Activated naive CD8-positive, alpha-beta T cell treated with anti-CD3 and anti-CD28 coated beads for 36 hours (primary cell): ENCODE measurements at regions not wholly inside any gene's neighbourhood (a gene's known extent, or its start where the extent isn't known, plus 50 kb on each side); places are given as distances from the start of the nearest gene placed in this dataset.

Source experiments
- DNase-seq: peaks from one replicate; pipeline ENCODE4 v3.0.0; 2021
- H3K27ac Mint-ChIP-seq: one replicate; pipeline ENCODE4 v1.8.0; 2022; ENCODE audit warnings: mild to moderate bottlenecking, moderate library complexity, mixed read lengths
- H3K27me3 Mint-ChIP-seq: one replicate; pipeline ENCODE4 v1.8.0; 2022; ENCODE audit warnings: mild to moderate bottlenecking, mixed read lengths
- H3K36me3 Mint-ChIP-seq: one replicate; pipeline ENCODE4 v1.8.0; 2021; ENCODE audit warnings: mild to moderate bottlenecking, mixed read lengths
- H3K4me1 Mint-ChIP-seq: one replicate; pipeline ENCODE4 v1.8.0; 2021; ENCODE audit warnings: mixed read lengths
- H3K4me3 Mint-ChIP-seq: one replicate; pipeline ENCODE4 v1.8.0; 2022; ENCODE audit warnings: mild to moderate bottlenecking, moderate library complexity, mixed read lengths
- H3K9me3 Mint-ChIP-seq: one replicate; pipeline ENCODE4 v1.8.0; 2022; ENCODE audit warnings: mixed read lengths

DNA sequence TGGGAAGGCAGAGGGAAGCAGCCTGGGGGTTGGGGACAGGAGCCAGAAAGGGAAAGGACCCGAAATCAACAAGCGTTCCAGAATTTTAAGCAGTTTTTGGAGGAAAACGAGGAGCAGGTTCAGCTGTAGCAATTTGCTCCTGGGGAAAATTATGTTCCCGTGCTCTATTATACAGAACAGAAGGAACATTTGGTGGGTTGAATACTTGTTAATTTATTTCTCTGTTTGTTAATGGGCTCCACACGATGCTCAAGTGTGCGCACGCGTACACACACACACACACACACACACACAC, 149.2 kb upstream of the LINGO1 start:
- H3K27ac Mint-ChIP-seq: no peak overlapping the region
- H3K4me3 Mint-ChIP-seq: no peak overlapping the region
- H3K9me3 Mint-ChIP-seq: peaks cover 3% of the 10 kb centered on the region
- no peaks in the 10 kb centered on the region for H3K36me3 Mint-ChIP-seq
- no peak for DNase-seq
- H3K27me3 Mint-ChIP-seq: peaks cover 4% of the 10 kb centered on the region
- H3K4me1 Mint-ChIP-seq: no peaks in the 10 kb centered on the region

DNA sequence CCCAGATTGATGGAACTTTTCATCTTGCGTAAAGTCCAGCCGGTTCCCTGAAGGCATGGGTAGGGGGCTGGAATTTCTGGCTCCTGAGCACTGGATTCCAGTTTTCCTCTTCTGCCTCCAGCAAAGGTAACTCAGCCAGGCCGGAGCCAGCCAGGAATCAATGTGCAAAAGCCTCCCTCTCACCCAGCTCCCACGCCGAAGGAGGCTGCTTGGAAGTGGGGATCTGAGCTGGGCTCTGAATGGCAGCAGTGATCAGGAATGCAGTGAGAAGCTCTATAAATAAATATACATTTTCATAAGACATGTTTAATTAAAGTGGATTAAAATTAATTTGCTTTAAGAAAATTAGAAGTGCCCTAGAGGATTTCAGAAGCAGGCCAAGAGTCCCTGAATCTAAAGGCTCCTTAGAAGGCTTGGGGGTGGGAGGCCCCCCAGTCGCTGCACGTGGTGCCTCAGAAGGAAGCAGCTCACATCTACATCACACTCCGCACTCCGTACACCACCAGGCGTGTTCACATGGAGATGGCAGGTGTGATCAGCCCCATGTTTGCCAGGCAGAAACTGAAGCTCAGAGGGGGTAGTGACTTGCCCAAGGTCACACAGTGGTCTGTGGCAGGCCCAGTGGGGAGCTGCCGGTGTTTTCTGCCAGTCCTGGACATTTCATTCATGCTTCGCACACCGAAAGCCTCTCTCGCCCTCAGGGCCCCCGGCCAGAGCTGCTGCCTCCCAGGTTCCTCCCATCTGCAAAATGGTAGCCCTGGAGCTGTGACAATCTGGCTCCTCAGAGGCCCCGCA, 148.6 kb upstream of the LINGO1 start:
- Mint-ChIP-seq H3K4me3 (no peak overlapping the region), H3K27ac (no peak overlapping the region), H3K9me3 (peaks cover 3% of the 10 kb centered on the region), H3K4me1 (no peaks in the 10 kb centered on the region), H3K27me3 (peaks cover 4% of the 10 kb centered on the region), H3K36me3 (no peaks in the 10 kb centered on the region)
- DNase-seq: no peak

DNA sequence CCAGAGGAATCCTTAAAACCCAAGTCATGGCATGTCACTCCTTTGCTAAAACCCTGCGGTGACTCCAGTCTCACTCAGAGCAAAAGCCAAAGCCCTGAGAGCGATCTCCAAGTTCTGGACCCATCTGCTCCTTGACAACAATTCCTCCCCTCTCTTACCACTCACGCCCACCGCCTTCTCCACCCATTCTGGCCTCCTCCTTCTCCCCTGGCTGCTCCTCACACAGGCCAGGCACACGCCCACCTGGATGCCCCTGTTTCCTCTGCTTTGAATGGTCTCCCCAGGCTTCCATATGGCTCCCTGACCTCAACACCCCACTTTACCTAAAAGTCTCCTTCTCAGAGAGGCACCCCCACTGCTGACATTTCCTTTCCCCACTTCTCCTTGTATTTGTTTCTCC, 146.1 kb upstream of the LINGO1 start:
- Mint-ChIP-seq H3K27ac (no peak overlapping the region), H3K36me3 (no peaks in the 10 kb centered on the region), H3K27me3 (no peaks in the 10 kb centered on the region), H3K4me1 (no peaks in the 10 kb centered on the region), H3K4me3 (no peak overlapping the region), H3K9me3 (peaks cover 3% of the 10 kb centered on the region)
- DNase-seq: no peak

DNA sequence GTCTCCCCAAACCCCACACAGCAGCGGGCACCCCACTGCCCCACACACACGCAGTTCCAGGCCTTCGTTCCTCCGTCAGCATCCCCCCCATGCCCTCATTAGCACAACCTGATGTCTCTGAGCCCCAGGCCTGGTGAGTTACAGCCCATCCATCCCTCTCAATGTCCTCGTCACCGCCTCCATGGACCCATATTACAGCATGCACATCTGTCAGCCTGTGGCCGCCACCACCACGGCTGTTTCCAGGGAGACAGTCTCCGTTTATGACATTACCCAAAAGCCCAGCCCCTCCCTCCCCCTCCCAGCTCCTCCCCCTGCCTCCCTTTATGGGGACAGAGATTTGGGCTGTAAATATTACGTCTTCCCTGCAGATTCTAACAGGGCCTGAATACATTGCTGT, 143.1 kb upstream of the LINGO1 start:
- DNase-seq: no peak
- Mint-ChIP-seq H3K27me3 (no peaks in the 10 kb centered on the region), H3K4me1 (no peaks in the 10 kb centered on the region), H3K4me3 (no peak overlapping the region), H3K9me3 (peaks cover 3% of the 10 kb centered on the region), H3K36me3 (no peaks in the 10 kb centered on the region), H3K27ac (no peak overlapping the region)

DNA sequence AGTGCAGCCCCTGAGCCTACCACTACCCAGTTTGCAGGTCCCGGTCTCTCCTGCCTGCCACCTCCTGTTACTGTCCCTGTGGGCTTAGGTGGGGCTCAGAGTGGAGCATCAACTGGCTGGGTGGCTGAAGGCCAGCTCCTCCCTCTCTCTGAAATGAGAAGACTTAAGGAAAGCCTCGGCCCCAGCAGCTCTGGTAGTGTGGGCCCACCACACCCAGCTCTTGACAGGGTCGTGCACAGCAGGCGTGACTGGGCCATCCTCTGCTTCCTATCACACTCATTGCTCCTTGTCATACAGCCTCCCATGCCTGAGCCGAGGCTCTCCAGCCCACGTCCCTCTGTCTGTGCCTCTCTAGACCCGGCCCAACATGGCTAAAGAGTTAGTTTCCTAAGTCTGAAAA, 142.7 kb upstream of the LINGO1 start:
- Mint-ChIP-seq H3K27ac (no peak overlapping the region), H3K9me3 (no peaks in the 10 kb centered on the region), H3K4me3 (no peak overlapping the region), H3K4me1 (no peaks in the 10 kb centered on the region), H3K27me3 (no peaks in the 10 kb centered on the region), H3K36me3 (no peaks in the 10 kb centered on the region)
- DNase-seq: no peak

DNA sequence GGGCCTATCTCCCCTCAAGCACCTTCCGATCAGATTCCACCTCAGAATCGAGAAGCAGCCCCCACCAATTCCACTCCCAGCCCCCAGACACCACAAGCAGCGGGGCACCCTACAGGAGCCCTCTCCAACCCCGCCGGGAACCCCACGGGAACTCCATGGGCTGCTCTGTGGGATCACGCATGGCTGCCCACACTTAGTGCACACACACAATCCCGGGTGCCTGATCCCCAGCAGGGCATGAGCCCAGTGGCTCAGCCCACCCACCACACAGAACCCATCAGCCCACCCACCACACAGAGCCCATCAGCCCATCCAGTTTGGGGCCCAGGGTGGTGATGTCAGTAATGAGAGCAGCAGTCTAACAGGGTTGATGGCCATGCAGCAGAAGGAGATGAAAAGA, 141.6 kb upstream of the LINGO1 start:
- Mint-ChIP-seq H3K36me3 (no peaks in the 10 kb centered on the region), H3K27me3 (no peaks in the 10 kb centered on the region), H3K9me3 (no peaks in the 10 kb centered on the region), H3K4me1 (no peaks in the 10 kb centered on the region), H3K4me3 (no peak overlapping the region), H3K27ac (no peak overlapping the region)
- DNase-seq: no peak

DNA sequence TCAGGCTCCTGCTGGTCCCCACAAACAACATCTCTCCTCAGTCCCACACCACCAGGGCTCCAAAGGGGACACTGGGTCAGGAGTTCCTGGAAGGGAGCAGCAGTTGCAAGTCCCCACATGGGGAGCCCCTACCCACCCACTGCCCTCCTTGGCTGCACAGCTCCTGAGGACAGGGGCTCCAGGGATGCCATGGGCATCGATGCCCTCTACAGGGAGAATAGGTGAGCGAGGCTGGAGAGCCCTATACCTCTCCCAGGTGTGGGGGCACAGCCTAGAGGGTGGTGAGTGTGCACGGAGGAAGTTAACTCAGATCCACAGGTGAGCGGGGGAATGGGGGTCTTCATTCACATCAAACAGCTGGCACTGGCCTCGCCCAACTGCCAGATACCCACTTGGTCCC, 141.2 kb upstream of the LINGO1 start:
- DNase-seq: no peak
- Mint-ChIP-seq H3K27ac (no peak overlapping the region), H3K4me1 (no peaks in the 10 kb centered on the region), H3K4me3 (no peak overlapping the region), H3K9me3 (no peaks in the 10 kb centered on the region), H3K27me3 (no peaks in the 10 kb centered on the region), H3K36me3 (no peaks in the 10 kb centered on the region)

DNA sequence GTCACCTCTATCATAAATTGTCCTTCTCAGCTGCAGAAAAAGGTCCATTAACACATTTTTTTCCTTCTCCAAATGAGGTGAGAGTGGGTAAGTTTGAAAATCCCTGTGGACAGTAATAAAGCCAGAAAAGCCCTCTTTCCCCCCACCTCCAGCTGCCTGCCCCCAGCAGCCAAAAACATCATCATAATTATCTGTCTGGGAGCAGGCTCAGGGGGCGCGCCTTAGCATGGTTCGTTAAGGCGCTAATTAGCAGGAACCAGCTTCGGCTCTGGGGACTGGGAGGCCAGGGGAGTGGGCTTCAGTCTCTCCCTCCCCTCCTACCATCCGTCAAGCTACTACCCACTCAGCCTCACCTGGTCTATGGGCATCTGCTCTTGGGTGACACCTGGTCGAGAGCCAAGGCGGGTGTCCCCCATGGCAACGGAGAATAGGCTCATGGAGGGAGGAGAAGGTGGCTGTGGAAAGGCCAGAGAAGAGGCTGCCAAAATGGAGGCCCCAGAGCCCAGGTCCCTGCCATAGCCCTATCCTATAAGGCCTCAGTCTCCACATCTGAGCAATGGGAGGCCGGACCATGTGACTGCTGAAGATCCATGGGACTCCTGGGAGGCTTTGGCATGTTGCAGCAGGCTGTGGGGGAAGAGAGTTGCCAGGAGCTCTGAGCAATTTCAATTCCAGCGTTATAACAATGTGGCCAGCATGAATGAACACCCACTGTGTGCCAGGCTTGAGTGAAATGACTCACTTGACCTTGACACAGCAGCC, 140.1 kb upstream of the LINGO1 start:
- no peak for DNase-seq
- no peak overlapping the region for H3K27ac Mint-ChIP-seq
- H3K4me3 Mint-ChIP-seq: no peak overlapping the region
- no peaks in the 10 kb centered on the region for H3K27me3 Mint-ChIP-seq
- H3K4me1 Mint-ChIP-seq: no peaks in the 10 kb centered on the region
- H3K36me3 Mint-ChIP-seq: no peaks in the 10 kb centered on the region
- no peaks in the 10 kb centered on the region for H3K9me3 Mint-ChIP-seq

DNA sequence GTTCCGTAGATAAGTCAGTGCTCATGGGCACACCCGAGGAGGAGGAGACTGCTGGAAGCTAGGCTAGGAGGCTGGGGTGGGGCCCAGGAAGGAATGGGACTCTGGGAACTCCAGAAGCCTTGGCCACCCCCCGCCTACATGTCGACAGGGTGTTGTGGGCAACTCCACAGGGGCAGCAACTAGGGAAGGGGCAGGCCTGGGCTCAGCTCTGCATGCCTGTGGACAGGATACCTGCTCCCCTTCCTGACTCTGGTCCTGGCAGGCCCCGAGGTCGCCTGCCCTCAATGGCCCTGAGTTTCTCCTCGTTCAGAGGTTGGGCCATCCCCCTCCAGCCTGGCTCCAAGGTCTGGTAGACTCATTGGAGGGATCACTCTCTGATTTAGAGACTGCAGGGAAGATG, 138.9 kb upstream of the LINGO1 start:
- Mint-ChIP-seq H3K4me1 (no peaks in the 10 kb centered on the region), H3K27me3 (peaks cover 2% of the 10 kb centered on the region), H3K9me3 (no peaks in the 10 kb centered on the region), H3K27ac (no peak overlapping the region), H3K4me3 (no peak overlapping the region), H3K36me3 (no peaks in the 10 kb centered on the region)
- no peak for DNase-seq

DNA sequence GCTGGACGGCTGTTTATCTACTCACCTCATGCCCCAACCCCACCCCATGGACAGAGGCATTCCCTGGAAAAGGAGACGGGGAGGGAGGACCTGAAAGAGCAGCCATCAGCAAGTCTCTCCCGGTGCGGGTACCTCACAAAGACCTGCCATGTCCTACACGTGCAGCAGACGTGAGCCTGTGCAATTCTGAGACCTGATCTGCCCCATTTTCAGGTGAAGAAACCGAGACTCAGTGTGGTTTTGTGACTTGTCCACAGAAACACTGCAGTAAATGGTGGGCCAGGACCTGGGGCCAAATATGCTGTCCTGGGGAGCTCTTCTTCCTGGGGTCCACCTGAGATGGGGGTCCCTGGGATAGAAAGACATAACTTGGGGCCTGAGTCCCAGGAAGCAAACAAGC, 137.0 kb upstream of the LINGO1 start:
- Mint-ChIP-seq H3K36me3 (no peaks in the 10 kb centered on the region), H3K4me1 (no peaks in the 10 kb centered on the region), H3K9me3 (no peaks in the 10 kb centered on the region), H3K4me3 (no peak overlapping the region), H3K27ac (no peak overlapping the region), H3K27me3 (peaks cover 10% of the 10 kb centered on the region)
- DNase-seq: no peak

DNA sequence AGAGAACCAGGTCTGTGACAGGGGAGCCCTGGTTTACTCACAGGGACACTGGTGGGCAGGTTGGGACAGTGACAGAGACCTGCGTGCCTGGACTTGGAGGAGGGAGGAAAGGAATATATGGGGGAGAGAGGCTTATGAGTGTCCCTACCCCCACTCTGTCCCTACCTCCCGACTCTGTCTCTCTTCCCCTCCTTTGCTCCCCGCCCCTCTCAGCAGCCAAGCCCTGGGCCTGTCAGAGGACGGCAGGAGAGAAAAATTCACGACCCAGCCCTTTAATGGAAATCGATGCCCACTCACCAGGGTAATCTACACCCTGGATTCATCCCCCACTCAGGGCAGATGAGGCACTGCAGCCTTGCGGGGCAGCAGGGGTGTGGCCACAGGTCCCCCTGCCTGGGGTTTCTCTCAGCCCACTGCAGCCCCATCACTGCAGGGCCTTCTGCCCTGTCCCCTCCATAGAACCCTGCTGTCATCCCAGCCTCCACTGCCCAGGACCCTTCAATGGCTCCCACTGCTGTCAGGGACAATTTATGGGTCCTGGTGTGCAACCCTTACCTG, 135.9 kb upstream of the LINGO1 start:
- Mint-ChIP-seq H3K4me1 (no peaks in the 10 kb centered on the region), H3K9me3 (no peaks in the 10 kb centered on the region), H3K27me3 (peaks cover 13% of the 10 kb centered on the region), H3K27ac (no peak overlapping the region), H3K4me3 (no peak overlapping the region), H3K36me3 (no peaks in the 10 kb centered on the region)
- no peak for DNase-seq

DNA sequence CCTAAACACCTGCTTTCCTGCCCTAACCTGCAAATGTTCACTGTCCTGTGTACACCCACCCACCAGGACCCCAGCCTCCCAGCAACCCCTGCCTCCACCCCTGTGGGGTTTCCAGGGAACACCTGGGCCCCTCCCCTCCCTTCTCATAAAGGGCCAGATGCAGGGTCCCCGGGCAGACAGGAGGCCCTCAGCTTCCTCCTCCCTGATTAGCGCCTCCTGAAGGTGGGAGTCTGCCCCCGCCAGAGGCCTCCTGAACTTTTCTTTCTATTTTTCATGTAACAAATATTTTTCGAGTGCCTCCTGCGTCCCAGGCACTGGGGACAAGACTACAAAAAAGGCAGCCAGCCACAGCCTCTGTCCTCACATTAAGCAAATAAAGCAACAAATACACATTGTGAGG, 135.4 kb upstream of the LINGO1 start:
- Mint-ChIP-seq H3K4me1 (no peaks in the 10 kb centered on the region), H3K4me3 (no peak overlapping the region), H3K27me3 (peaks cover 13% of the 10 kb centered on the region), H3K27ac (no peak overlapping the region), H3K9me3 (no peaks in the 10 kb centered on the region), H3K36me3 (no peaks in the 10 kb centered on the region)
- no peak for DNase-seq

DNA sequence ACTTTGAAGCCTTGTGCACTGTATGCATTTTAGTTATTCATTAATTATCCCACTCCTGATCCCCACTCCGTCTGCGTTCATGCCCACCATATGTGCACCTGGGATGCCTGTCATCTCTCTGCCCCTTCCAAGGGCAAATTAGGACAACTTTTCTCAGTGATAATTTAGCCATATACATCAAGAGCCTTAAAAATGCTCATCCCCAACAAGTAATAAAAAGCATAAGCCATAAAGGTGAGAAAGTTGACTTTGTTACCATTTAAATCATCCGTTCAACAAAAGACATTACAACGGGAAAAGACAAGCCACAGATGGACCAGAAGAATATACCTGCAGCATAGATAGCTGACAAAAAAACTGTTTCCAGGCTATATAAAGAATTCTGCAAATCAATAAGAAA, 131.4 kb upstream of the LINGO1 start:
- no peak overlapping the region for H3K27ac Mint-ChIP-seq
- no peaks in the 10 kb centered on the region for H3K36me3 Mint-ChIP-seq
- DNase-seq: no peak
- H3K27me3 Mint-ChIP-seq: peaks cover 13% of the 10 kb centered on the region
- no peak overlapping the region for H3K4me3 Mint-ChIP-seq
- no peaks in the 10 kb centered on the region for H3K4me1 Mint-ChIP-seq
- no peaks in the 10 kb centered on the region for H3K9me3 Mint-ChIP-seq

DNA sequence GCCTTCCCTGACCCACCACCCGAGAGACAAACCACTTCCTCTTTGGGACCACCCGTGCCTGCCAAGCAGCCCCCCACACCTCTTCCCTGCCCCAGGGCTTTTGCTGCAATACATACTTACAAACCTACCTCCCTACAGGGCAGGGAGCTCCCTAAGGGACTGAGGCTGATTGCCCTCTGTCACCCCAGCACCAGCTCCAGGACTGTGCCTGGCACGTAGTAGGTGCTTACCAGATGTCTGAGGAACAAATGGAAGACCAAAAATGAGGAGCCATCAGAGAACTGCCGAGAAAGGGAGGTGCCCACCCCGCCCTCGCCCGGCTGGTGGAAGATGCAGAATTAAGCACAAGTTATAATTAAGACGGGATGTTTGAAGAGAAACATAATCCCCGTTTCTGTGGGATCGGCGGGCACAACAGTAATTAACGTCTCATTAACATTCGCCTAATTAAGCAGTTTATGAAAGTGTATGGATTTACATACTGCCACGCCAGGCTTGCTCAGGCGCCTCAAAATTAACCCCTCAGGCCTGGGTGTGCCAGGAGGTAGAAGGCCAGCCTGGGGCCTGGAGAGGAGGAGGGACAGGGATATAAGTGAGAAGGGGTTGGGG, 130.1 kb upstream of the LINGO1 start:
- H3K9me3 Mint-ChIP-seq: no peaks in the 10 kb centered on the region
- no peaks in the 10 kb centered on the region for H3K4me1 Mint-ChIP-seq
- no peak for DNase-seq
- no peak overlapping the region for H3K4me3 Mint-ChIP-seq
- no peaks in the 10 kb centered on the region for H3K36me3 Mint-ChIP-seq
- H3K27ac Mint-ChIP-seq: no peak overlapping the region
- peaks cover 13% of the 10 kb centered on the region for H3K27me3 Mint-ChIP-seq

DNA sequence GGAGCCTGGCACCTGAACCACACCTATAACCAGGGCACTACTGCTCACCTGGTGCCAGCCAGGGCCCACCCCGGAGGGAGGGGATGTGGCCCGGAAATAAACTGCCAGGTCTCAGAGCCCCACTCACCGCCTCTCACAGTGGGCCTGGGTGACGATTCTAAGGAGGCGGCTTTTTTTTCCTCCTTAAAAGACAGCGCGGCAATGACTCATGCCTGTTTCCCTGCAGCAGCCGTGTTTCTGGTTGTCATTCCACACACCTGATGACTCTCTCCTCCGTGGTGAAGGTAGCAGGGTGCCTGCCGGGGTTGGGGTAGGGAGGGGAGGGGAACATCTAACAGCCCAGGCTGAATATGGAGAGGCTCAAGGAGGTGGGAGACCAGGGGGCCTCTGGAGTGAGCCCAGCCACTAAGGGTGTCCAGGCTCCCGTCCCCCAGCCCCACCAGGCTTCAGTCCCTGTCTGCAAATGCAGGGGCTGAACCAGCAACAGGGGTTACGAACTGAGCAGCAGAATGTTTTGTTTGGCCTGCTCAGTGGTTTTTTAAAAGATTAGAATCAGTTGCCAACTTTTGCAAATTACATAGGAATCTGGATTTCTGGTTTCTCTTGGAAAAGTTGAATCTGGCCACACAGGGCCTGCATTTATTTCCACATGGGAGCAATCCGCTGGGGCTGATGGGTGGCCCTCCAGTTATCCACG, 127.3 kb upstream of the LINGO1 start:
- Mint-ChIP-seq H3K27me3 (peaks cover 12% of the 10 kb centered on the region), H3K9me3 (no peaks in the 10 kb centered on the region), H3K4me3 (no peak overlapping the region), H3K36me3 (no peaks in the 10 kb centered on the region), H3K4me1 (no peaks in the 10 kb centered on the region), H3K27ac (no peak overlapping the region)
- no peak for DNase-seq
